ENCODE measurements at regions not wholly inside any gene's neighbourhood (a gene's known extent, or its start where the extent isn't known, plus 50 kb on each side); places are given as distances from the start of the nearest gene placed in this dataset.

DNA sequence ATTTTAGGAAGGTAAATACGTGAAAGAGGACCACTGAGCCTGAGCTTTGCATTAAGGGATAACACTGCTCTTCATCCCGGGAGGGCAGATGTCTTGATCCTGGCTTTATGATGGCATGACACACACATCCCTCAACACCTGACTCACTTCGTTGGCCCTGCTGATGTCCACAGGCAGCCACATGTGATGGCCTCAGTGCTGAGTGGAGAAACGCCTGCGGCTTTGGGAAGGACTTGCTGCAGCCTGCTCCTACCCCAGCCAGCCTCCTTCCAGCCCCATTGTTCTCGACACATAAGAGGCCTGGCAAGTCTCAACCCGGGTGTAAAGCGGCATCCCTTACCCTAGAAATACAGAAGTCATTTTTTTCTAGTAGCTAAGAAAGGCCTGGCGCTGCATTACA, 169.0 kb downstream of the SYK start:
- Histone ChIP-seq H3K9ac (ENCODE audit: low read length) (no peak overlapping the region), H3K27ac (ENCODE audit: low read length in 2 of 2) (no peak overlapping the region), H3K79me2 (ENCODE audit: control insufficient read depth, insufficient read depth, low read length) (no peaks in the 10 kb centered on the region), H4K20me1 (ENCODE audit: control insufficient read depth, insufficient read depth, low read length, poor library complexity, severe bottlenecking) (no peaks in the 10 kb centered on the region), H2AFZ (ENCODE audit: insufficient read depth, low read depth, low read length, poor library complexity, severe bottlenecking) (no peak overlapping the region), H3K9me3 (ENCODE audit: control extremely low read depth in 1 of 3, control insufficient read depth in 2 of 3, insufficient read depth in 1 of 3, low read length in 2 of 3) (no peaks in the 10 kb centered on the region), H3K36me3 (replicated peaks in 1 of 2; ENCODE audit: control extremely low read depth in 1 of 2, control insufficient read depth in 1 of 2, extremely low read depth in 1 of 2, insufficient read depth in 2 of 2, low read length in 1 of 2) (no peaks in the 10 kb centered on the region), H3K4me2 (replicated peaks; ENCODE audit: low read depth, low read length, poor library complexity, severe bottlenecking) (no peak overlapping the region), H3K27me3 (replicated peaks in 1 of 4; ENCODE audit: control extremely low read depth in 1 of 4, control insufficient read depth in 3 of 4, insufficient read depth in 4 of 4, low read length in 3 of 4) (no peaks in the 10 kb centered on the region), H3K4me3 (ENCODE audit: control extremely low read depth in 1 of 5, extremely low read depth in 1 of 5, insufficient read depth in 1 of 5, low read depth in 2 of 5, low read length in 4 of 5) (no peak overlapping the region), H3K4me1 (ENCODE audit: control insufficient read depth in 2 of 2, insufficient read depth in 2 of 2, low read length in 2 of 2) (peaks cover 3 to 11% of the 10 kb centered on the region in 2 donors)
- no peak for TF ChIP-seq EZH2 (IDR thresholded peaks at IDR 0.05; ENCODE audit: borderline replicate concordance, insufficient read depth, low read depth, low read length, poor library complexity, severe bottlenecking)
- TF ChIP-seq, protein P1, sequence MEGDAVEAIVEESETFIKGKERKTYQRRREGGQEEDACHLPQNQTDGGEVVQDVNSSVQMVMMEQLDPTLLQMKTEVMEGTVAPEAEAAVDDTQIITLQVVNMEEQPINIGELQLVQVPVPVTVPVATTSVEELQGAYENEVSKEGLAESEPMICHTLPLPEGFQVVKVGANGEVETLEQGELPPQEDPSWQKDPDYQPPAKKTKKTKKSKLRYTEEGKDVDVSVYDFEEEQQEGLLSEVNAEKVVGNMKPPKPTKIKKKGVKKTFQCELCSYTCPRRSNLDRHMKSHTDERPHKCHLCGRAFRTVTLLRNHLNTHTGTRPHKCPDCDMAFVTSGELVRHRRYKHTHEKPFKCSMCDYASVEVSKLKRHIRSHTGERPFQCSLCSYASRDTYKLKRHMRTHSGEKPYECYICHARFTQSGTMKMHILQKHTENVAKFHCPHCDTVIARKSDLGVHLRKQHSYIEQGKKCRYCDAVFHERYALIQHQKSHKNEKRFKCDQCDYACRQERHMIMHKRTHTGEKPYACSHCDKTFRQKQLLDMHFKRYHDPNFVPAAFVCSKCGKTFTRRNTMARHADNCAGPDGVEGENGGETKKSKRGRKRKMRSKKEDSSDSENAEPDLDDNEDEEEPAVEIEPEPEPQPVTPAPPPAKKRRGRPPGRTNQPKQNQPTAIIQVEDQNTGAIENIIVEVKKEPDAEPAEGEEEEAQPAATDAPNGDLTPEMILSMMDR (IDR thresholded peaks at IDR 0.05): no peak
- Mint-ChIP-seq H3K4me3 (no peak overlapping the region), H3K4me1 (peaks cover 5% of the 10 kb centered on the region), H3K27ac (no peak overlapping the region), H3K9me3 (ENCODE audit: insufficient read depth) (no peaks in the 10 kb centered on the region), H3K27me3 (peaks cover 23% of the 10 kb centered on the region)
- no peak for DNase-seq
- intact Hi-C loops (cut with micrococcal nuclease): no loop called here
- POLR2A ChIA-PET: no interaction called here
- 90% methylated on average over 7 of the region's 9 CpGs for WGBS (ENCODE audit: insufficient coverage)
- CTCF ChIA-PET: no interaction called here
- ATAC-seq (ENCODE audit: low read depth): no peak

DNA sequence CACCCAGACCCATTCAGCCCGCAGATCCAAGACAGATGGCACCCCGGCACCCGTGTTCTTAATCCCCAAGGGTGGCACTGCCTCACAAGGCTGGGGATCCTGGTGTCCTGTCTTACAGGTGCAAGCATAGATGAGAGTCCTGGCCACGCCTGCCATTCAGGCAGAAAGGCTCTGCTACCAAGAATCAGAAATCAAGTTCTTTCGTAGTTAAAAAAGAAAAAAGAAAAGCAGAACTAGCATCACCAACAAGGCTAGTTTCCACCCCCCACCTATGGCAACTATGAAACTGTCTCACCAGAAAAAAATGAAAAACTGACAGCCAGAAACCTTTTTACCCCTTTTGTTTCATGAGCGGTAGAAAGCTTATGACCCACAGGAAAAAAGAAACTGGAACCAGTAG, 170.4 kb downstream of the SYK start:
- H3K4me1 ChIP-seq (ENCODE audit: control insufficient read depth in 2 of 2, insufficient read depth in 2 of 2, low read length in 2 of 2): peaks cover 3 to 11% of the 10 kb centered on the region in 2 donors
- TF ChIP-seq, protein P1 (IDR thresholded peaks at IDR 0.05): no peak
- TF ChIP-seq EZH2 (IDR thresholded peaks at IDR 0.05; ENCODE audit: borderline replicate concordance, insufficient read depth, low read depth, low read length, poor library complexity, severe bottlenecking): no peak
- H3K9me3 ChIP-seq (ENCODE audit: control extremely low read depth in 1 of 3, control insufficient read depth in 2 of 3, insufficient read depth in 1 of 3, low read length in 2 of 3): no peaks in the 10 kb centered on the region
- Mint-ChIP-seq H3K4me1 (peaks cover 5% of the 10 kb centered on the region), H3K27ac (no peak overlapping the region), H3K4me3 (no peak overlapping the region), H3K27me3 (peaks cover 29% of the 10 kb centered on the region), H3K9me3 (ENCODE audit: insufficient read depth) (no peaks in the 10 kb centered on the region)
- H3K27me3 ChIP-seq (replicated peaks in 1 of 4; ENCODE audit: control extremely low read depth in 1 of 4, control insufficient read depth in 3 of 4, insufficient read depth in 4 of 4, low read length in 3 of 4): no peaks in the 10 kb centered on the region
- ChIA-PET POLR2A (no interaction called here), CTCF (interaction anchor here (1.1 kb wide), 1 partner anchor 455 kb away, joined by 3 read pairs; no protein-coding TSS in a partner anchor)
- H3K4me2 ChIP-seq (replicated peaks; ENCODE audit: low read depth, low read length, poor library complexity, severe bottlenecking): peak overlapping the region; percentile 26
- peak overlapping the region in 1 of 2 donors; percentile 12 for H3K27ac ChIP-seq (ENCODE audit: low read length in 2 of 2)
- no peaks in the 10 kb centered on the region for H4K20me1 ChIP-seq (ENCODE audit: control insufficient read depth, insufficient read depth, low read length, poor library complexity, severe bottlenecking)
- ATAC-seq (ENCODE audit: low read depth) (no peak), DNase-seq (peak; percentile 12)
- no peak overlapping the region for H2AFZ ChIP-seq (ENCODE audit: insufficient read depth, low read depth, low read length, poor library complexity, severe bottlenecking)
- 81% methylated on average over 6 of the region's 6 CpGs for whole genome bisulfite sequencing (ENCODE audit: insufficient coverage)
- H3K9ac ChIP-seq (ENCODE audit: low read length): no peak overlapping the region
- H3K36me3 ChIP-seq (replicated peaks in 1 of 2; ENCODE audit: control extremely low read depth in 1 of 2, control insufficient read depth in 1 of 2, extremely low read depth in 1 of 2, insufficient read depth in 2 of 2, low read length in 1 of 2): no peaks in the 10 kb centered on the region
- H3K4me3 ChIP-seq (ENCODE audit: control extremely low read depth in 1 of 5, extremely low read depth in 1 of 5, insufficient read depth in 1 of 5, low read depth in 2 of 5, low read length in 4 of 5): no peak overlapping the region
- intact Hi-C loops (cut with micrococcal nuclease): no loop called here
- H3K79me2 ChIP-seq (ENCODE audit: control insufficient read depth, insufficient read depth, low read length): no peaks in the 10 kb centered on the region
